ENCODE measurements at regions not wholly inside any gene's neighbourhood (a gene's known extent, or its start where the extent isn't known, plus 50 kb on each side); places are given as distances from the start of the nearest gene placed in this dataset.

DNA sequence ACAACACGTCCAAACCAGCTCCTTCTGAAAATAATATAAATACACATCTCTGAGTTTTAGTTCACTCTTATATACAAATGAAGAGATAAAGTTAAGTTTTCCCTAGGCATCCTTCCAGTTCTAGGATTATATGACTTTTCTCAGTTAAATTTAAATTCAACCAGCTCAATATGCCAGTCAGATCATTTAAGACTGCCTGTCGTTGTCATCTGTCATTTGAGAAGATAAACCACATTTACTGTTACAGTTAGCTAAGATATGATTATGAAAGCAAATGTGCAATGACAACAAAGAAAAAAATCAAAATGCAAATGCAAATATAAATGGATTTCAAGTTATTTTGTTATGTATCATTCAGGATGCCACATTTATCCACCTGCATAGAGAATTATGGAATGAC, 671.7 kb upstream of the GOT2 start:
- TF ChIP-seq, protein P1, sequence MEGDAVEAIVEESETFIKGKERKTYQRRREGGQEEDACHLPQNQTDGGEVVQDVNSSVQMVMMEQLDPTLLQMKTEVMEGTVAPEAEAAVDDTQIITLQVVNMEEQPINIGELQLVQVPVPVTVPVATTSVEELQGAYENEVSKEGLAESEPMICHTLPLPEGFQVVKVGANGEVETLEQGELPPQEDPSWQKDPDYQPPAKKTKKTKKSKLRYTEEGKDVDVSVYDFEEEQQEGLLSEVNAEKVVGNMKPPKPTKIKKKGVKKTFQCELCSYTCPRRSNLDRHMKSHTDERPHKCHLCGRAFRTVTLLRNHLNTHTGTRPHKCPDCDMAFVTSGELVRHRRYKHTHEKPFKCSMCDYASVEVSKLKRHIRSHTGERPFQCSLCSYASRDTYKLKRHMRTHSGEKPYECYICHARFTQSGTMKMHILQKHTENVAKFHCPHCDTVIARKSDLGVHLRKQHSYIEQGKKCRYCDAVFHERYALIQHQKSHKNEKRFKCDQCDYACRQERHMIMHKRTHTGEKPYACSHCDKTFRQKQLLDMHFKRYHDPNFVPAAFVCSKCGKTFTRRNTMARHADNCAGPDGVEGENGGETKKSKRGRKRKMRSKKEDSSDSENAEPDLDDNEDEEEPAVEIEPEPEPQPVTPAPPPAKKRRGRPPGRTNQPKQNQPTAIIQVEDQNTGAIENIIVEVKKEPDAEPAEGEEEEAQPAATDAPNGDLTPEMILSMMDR (IDR thresholded peaks at IDR 0.05; ENCODE audit: insufficient read depth, low read length, poor library complexity, severe bottlenecking): no peak
- TF ChIP-seq EZH2phosphoT487 (conservative IDR thresholded peaks at IDR 0.05; ENCODE audit: low read length): no peak

Measured in SU-DHL-6 (cell line).